SK-N-SH treated with all-trans-retinoic acid at 6 μM for 48 hours (cell line): ENCODE measurements at regions not wholly inside any gene's neighbourhood (a gene's known extent, or its start where the extent isn't known, plus 50 kb on each side); places are given as distances from the start of the nearest gene placed in this dataset.

ENCODE experiments used
- ARNTL ChIP-seq: fragments of 450-650 bp; formaldehyde crosslinking; IDR thresholded peaks from 2 replicates; pipeline ENCODE4 v1.5.0; 2020; ENCODE audit warnings: low read depth, mild to moderate bottlenecking, moderate library complexity, borderline replicate concordance
- BACH2 ChIP-seq: fragments of 250-450 bp; sonication (Bioruptor Pico); IDR thresholded peaks from 2 replicates; pipeline ENCODE4 v1.9.0; 2021; ENCODE audit warnings: mild to moderate bottlenecking, borderline replicate concordance
- CREB5 ChIP-seq: fragments of 250-450 bp; sonication (Bioruptor Pico); IDR thresholded peaks from 2 replicates; pipeline ENCODE4 v1.5.1; 2020; ENCODE audit warnings: low read depth, mild to moderate bottlenecking, moderate library complexity
- CSRNP3 ChIP-seq: fragments of 250-450 bp; sonication (Bioruptor Pico); IDR thresholded peaks from 2 replicates; pipeline ENCODE4 v1.5.1; 2021; ENCODE audit warnings: mild to moderate bottlenecking, moderate library complexity
- PATZ1 ChIP-seq: fragments of 250-450 bp; sonication (Bioruptor Pico); IDR thresholded peaks from 2 replicates; pipeline ENCODE4 v1.8.0; 2020; ENCODE audit warnings: mild to moderate bottlenecking, moderate library complexity, borderline replicate concordance
- POU6F1 ChIP-seq: fragments of 250-450 bp; sonication (Bioruptor Pico); IDR thresholded peaks from 2 replicates; pipeline ENCODE4 v1.8.0; 2021; ENCODE audit warnings: low read depth, mild to moderate bottlenecking, moderate library complexity, borderline replicate concordance
- TOX ChIP-seq: fragments of 250-450 bp; sonication (Bioruptor Pico); IDR thresholded peaks from 2 replicates; pipeline ENCODE4 v1.8.0; 2021; ENCODE audit warnings: mild to moderate bottlenecking, moderate library complexity, borderline replicate concordance
- ZC3H10 ChIP-seq: fragments of 250-450 bp; sonication (Bioruptor Pico); IDR thresholded peaks from 2 replicates; pipeline ENCODE4 v1.5.1; 2021; ENCODE audit warnings: mild to moderate bottlenecking, moderate library complexity
- ZNF8 ChIP-seq: fragments of 450-650 bp; formaldehyde crosslinking; IDR thresholded peaks from 2 replicates; pipeline ENCODE4 v1.5.0; 2020; ENCODE audit warnings: mild to moderate bottlenecking, moderate library complexity

GRCh38 chr16:59373632-59374031 is 639.5 kb upstream of the GOT2 start:
- TF ChIP-seq CREB5 (no peak), ZNF8 (no peak), TOX (no peak), ARNTL (CRISPR knock-in tag) (no peak), BACH2 (no peak), ZC3H10 (CRISPR knock-in tag) (no peak), PATZ1 (no peak), POU6F1 (CRISPR knock-in tag) (no peak), CSRNP3 (CRISPR knock-in tag) (no peak)
